HG03108 (cell line): ENCODE measurements at regions not wholly inside any gene's neighbourhood (a gene's known extent, or its start where the extent isn't known, plus 50 kb on each side); places are given as distances from the start of the nearest gene placed in this dataset.
"Not testable (repeated sequence)": the region's sequence is repeated elsewhere in the genome, so short reads cannot be mapped to it uniquely, and the experiment has no call there.

Experiments
- ATAC-seq: cut with Tn5 transposase; IDR thresholded peaks from one replicate; pipeline ENCODE4 v1.9.1; 2021; ENCODE audit warnings: moderate library complexity; ENCODE audit not compliant: unreplicated experiment

DNA sequence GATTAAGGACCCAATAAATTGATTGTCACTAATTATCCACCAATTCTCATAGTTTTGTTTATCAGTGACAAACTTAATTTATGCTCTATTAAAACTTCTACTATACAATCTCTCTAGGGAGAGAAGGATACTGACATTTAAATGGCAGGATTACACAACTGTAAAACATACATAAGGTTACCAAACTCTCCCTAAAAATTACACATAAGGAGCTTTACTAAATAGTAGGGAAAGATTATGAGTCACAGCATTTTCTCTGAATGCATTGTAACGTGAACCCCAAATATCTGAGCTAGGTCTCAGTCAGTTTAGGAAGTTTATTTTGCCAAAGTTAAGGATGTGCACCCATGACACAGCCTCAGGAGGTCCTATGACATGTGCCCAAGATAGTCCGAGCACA is 2140.6 kb downstream of the NCAM2 start:
- no peak for ATAC-seq

DNA sequence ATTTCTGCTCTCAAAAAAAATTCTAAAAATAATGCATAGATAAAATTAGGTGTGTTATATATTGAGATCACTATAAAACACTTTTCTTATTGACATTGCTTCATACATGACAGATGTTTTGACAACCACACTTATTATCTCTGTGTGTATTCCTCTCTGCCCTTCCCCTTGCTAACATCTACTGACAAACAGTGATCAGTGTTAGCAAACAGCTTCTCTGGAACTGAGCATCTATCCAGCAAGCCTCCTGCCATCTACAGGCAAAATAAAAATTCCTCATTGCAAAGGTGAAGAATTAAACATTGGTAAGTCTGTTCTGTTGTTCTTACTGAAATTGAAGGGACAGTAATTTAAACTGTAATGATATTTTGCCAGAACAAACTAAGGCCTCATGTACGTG is 2153.9 kb downstream of the NCAM2 start:
- ATAC-seq, result no peak

DNA sequence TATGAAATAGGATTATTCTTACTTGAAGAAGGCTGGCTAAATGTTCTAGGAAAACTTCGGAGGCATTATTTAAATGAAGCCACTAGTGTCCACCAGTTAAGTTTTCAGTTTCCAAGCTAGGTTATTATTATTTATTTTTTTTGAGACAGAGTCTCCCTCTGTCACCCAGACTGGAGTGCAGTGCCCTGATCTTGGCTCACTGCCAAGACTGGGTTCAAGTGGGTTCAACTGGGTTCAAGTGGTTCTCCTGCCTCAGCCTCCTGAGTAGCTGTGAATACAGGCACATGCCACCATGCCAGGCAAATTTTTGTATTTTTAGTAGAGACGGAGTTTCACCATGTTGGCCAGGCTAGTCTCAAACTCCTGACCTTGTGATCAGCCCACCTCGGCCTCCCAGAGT is 2155.6 kb downstream of the NCAM2 start:
- not testable (repeated sequence) for ATAC-seq

DNA sequence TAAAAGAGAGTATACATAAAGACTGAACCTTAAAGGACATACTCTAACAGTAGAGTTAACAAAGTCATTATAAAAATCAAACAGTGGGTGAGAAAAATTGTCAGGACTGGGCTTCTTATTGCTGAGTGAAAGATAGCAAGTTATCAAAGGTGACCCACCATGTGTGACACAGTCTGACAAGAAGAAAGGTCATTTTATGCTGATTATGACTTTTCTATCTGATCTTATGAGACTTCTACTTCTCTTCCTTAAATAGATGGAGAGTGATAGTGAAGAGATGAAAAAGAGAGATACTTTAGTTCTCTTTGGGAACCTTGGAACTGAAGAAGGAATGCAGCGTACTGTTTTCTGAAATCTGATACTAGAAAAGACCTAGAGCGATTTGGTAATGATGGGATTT is 2157.1 kb downstream of the NCAM2 start:
- ATAC-seq, result no peak

DNA sequence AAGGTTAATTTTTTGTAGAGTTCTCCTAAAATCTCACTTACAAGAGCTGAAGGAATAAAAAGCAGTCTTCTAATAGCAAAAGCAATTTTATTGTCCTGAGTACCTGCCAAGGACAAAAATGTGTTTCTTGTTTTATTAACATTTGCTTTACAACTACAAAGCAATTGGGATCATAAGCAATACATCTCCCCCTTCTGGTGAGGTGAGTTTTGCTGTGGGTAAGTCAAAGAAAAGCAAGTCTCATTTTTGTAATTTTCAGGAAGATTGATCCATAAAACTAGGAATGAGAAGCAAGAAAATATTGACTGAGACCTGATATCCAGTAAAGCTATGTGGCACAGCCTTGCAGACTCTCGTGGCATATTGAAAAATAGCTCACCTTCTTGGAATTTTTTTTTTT is 2162.7 kb downstream of the NCAM2 start:
- ATAC-seq, result no peak

DNA sequence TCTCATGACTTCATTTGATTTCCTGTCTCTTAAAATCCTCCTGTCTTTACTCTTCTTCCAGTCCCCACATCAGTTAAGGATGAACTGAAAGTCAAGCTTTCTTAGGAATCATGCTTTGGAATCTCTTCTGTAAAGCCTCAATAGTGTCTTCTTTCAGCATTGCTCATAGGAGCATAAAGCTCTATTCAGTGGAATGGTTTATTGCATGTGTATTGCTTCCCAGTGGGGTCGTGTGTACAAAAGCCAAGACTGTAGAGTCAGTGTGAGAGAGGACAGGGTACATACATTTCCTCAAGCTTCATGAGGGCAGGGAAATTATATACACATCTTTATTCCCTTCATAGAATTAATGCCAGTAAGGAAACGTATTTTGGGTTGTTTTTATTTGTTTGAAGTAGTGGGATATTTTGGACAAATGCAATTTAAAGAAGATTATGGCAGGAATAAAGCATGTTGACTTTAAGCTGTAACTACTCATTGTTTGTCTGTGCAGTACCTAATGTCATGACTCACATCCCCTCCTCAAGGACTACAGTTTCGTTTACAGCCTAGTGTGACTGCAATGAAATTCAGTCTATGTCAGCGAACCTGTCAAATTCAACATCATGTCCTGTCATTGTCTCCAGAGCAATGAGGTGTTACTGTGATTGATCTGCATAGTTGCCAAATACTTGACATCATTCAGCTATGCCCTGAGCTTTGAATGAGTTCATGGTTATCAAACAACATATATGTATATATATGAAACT is 2164.2 kb downstream of the NCAM2 start:
- no peak for ATAC-seq
